ENCODE measurements at regions not wholly inside any gene's neighbourhood (a gene's known extent, or its start where the extent isn't known, plus 50 kb on each side); places are given as distances from the start of the nearest gene placed in this dataset.

DNA sequence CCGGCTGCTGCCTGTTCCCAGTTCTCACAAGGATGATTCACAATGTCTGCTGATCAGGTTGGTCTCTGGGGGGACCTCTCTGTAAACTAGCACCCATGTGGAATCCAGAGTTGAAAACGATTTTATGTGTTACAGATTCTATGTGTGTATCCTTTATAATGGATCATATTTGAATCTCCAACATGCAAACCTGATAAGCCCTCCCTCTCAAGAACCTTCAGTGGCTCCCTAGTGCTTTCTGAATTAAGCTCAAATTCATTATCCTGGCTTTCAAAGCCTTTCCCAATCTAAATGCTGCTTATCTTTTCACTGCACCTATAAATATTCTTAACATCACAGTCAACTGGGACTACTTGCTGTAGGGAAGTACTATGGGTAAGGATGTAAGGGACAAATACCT lies 166.8 kb upstream of the USP24 start (continued):
- TF ChIP-seq, protein P1, sequence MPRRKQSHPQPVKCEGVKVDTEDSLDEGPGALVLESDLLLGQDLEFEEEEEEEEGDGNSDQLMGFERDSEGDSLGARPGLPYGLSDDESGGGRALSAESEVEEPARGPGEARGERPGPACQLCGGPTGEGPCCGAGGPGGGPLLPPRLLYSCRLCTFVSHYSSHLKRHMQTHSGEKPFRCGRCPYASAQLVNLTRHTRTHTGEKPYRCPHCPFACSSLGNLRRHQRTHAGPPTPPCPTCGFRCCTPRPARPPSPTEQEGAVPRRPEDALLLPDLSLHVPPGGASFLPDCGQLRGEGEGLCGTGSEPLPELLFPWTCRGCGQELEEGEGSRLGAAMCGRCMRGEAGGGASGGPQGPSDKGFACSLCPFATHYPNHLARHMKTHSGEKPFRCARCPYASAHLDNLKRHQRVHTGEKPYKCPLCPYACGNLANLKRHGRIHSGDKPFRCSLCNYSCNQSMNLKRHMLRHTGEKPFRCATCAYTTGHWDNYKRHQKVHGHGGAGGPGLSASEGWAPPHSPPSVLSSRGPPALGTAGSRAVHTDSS (CRISPR knock-in tag; conservative IDR thresholded peaks at IDR 0.05) = no peak
- TF ChIP-seq, protein P2, sequence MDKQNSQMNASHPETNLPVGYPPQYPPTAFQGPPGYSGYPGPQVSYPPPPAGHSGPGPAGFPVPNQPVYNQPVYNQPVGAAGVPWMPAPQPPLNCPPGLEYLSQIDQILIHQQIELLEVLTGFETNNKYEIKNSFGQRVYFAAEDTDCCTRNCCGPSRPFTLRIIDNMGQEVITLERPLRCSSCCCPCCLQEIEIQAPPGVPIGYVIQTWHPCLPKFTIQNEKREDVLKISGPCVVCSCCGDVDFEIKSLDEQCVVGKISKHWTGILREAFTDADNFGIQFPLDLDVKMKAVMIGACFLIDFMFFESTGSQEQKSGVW (CRISPR knock-in tag; IDR thresholded peaks at IDR 0.05; ENCODE audit: borderline replicate concordance) = no peak

DNA sequence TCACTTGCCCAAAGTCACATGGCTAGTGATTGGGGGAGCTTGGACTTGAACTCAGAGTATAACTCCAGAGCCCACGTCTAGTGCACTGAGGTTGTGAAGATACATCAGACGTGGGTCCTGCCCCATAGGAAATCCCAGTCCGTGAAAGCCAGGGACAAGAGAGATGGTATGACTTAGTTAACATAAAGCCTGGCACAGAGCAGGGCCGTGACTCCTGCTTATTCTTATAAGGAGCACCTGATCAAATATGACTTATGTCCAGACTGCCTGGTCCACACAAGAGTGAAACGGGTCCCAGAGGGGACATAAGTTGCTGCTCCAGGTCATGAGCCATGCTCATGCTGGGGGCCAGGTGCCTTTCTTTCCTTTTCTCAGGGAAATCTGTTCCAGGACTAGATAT lies 166.3 kb upstream of the USP24 start:
- no peak for FAIRE-seq
- Histone ChIP-seq H3K4me2 (ENCODE audit: low read depth, low read length) (no peak overlapping the region), H4K20me1 (ENCODE audit: insufficient read depth, low read length) (no peaks in the 10 kb centered on the region), H3K4me1 (ENCODE audit: insufficient read depth, low read length) (no peaks in the 10 kb centered on the region; the same call in 1 of the 2 replicates), H3K9me3 (ENCODE audit: low read length) (no peaks in the 10 kb centered on the region), H3K36me3 (replicated peaks in 1 of 2; ENCODE audit: control insufficient read depth in 1 of 2, insufficient read depth in 2 of 2, low read length in 2 of 2) (no peaks in the 10 kb centered on the region), H3K4me3 (replicated peaks in 1 of 3; ENCODE audit: insufficient read depth in 1 of 3, low read depth in 2 of 3, low read length in 3 of 3) (no peak overlapping the region), H3K27me3 (ENCODE audit: control insufficient read depth in 1 of 2, insufficient read depth in 2 of 2, low read length in 2 of 2) (peaks cover 0 to 1% of the 10 kb centered on the region in 2 experiments; a peak in 1 of 5 replicates), H2AFZ (ENCODE audit: low read length) (no peak overlapping the region), H3K27ac (ENCODE audit: extremely low read length, insufficient read depth, low read length) (no peak overlapping the region), H3K9ac (ENCODE audit: insufficient read depth, low read depth, low read length) (no peak overlapping the region), H3K79me2 (ENCODE audit: insufficient read depth, low read length) (no peaks in the 10 kb centered on the region)
- no peak for ATAC-seq
- ChIA-PET CTCF (ENCODE audit: low intra/inter-chr PET ratio, low total read pairs) (no interaction called here), POLR2A (no interaction called here)
- WGBS (ENCODE audit: low lambda C conversion rate) = 57% methylated on average over 4 of the region's 5 CpGs
- DNase-seq (ENCODE audit: low spot score) = no peak
- no TSS peak for BruUV-seq (replicated peaks)
- in situ Hi-C loops (cut with HindIII; ENCODE audit: extremely low pct_ligation_motif_present, low pct_unique_long_range_greater_than_20kb) (no loop called here), intact Hi-C loops (cut with micrococcal nuclease; ENCODE audit: unreplicated experiment) (no loop called here)
- TF ChIP-seq MYC (CRISPR knock-in tag; IDR thresholded peaks at IDR 0.05; ENCODE audit: borderline replicate concordance) (no peak), PRMT3 (CRISPR knock-in tag; IDR thresholded peaks at IDR 0.05; ENCODE audit: borderline replicate concordance, low read depth) (no peak), ZNF558 (CRISPR knock-in tag; IDR thresholded peaks at IDR 0.05; ENCODE audit: borderline replicate concordance) (no peak)
- TF ChIP-seq, protein P3, sequence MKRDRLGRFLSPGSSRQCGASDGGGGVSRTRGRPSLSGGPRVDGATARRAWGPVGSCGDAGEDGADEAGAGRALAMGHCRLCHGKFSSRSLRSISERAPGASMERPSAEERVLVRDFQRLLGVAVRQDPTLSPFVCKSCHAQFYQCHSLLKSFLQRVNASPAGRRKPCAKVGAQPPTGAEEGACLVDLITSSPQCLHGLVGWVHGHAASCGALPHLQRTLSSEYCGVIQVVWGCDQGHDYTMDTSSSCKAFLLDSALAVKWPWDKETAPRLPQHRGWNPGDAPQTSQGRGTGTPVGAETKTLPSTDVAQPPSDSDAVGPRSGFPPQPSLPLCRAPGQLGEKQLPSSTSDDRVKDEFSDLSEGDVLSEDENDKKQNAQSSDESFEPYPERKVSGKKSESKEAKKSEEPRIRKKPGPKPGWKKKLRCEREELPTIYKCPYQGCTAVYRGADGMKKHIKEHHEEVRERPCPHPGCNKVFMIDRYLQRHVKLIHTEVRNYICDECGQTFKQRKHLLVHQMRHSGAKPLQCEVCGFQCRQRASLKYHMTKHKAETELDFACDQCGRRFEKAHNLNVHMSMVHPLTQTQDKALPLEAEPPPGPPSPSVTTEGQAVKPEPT (CRISPR knock-in tag; IDR thresholded peaks at IDR 0.05; ENCODE audit: low read depth) = no peak
